H1 (cell line): ENCODE measurements at regions not wholly inside any gene's neighbourhood (a gene's known extent, or its start where the extent isn't known, plus 50 kb on each side); places are given as distances from the start of the nearest gene placed in this dataset.

ENCODE experiments used
- GTF2F1 ChIP-seq: IDR thresholded peaks from 2 replicates; pipeline ENCODE4 v1.6.1; 2012; ENCODE audit warnings: low read depth, low read length, improper control_type of control experiment, borderline replicate concordance
- HDAC6 ChIP-seq: IDR thresholded peaks from one replicate; pipeline ENCODE4 v1.7.1; 2012; ENCODE audit warnings: low read depth, mild to moderate bottlenecking, inconsistent platforms, low read length, moderate library complexity
- JUN ChIP-seq: IDR thresholded peaks from 2 replicates; pipeline ENCODE4 v1.6.1; 2011; ENCODE audit warnings: low read depth, mild to moderate bottlenecking, improper control_type of control experiment, low read length
- TAF7 ChIP-seq: optimal IDR thresholded peaks from 2 replicates; pipeline ENCODE3; 2011; ENCODE audit warnings: low read depth, mild to moderate bottlenecking, inconsistent platforms, low read length, moderate library complexity, borderline replicate concordance
- TEAD4 ChIP-seq: IDR thresholded peaks from 2 replicates; pipeline ENCODE4 v1.6.1; 2012; ENCODE audit warnings: low read depth, low read length, inconsistent platforms, mixed read lengths
- TF ChIP-seq, protein P1 (sequence below): fragments of 300-600 bp; sonication (generic); IDR thresholded peaks from 2 replicates; pipeline ENCODE4 v1.7.1; 2012; ENCODE audit warnings: low read length, moderate library complexity, mild to moderate bottlenecking, inconsistent platforms; ENCODE audit not compliant: insufficient replicate concordance

DNA sequence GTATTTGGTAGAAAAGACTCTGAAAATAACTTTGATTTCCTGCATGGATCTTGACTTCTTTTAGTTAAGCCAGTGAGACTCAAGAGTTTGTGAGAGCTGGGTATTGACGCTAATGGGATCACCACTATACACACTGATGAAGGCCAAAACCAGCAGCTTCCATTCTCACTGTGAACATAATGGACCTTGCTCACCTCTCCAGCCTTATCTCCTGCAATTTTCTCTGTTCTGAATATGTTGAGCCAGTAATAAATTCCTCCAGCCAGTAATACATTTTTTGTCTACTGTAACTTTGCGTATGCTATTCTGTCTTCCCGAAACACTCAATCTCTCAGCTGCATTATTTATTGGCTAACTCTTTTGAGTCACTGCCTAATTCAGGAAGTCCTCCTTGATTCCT is 111.6 kb upstream of the PPP2R5A start (continued):
- TF ChIP-seq, protein P1, sequence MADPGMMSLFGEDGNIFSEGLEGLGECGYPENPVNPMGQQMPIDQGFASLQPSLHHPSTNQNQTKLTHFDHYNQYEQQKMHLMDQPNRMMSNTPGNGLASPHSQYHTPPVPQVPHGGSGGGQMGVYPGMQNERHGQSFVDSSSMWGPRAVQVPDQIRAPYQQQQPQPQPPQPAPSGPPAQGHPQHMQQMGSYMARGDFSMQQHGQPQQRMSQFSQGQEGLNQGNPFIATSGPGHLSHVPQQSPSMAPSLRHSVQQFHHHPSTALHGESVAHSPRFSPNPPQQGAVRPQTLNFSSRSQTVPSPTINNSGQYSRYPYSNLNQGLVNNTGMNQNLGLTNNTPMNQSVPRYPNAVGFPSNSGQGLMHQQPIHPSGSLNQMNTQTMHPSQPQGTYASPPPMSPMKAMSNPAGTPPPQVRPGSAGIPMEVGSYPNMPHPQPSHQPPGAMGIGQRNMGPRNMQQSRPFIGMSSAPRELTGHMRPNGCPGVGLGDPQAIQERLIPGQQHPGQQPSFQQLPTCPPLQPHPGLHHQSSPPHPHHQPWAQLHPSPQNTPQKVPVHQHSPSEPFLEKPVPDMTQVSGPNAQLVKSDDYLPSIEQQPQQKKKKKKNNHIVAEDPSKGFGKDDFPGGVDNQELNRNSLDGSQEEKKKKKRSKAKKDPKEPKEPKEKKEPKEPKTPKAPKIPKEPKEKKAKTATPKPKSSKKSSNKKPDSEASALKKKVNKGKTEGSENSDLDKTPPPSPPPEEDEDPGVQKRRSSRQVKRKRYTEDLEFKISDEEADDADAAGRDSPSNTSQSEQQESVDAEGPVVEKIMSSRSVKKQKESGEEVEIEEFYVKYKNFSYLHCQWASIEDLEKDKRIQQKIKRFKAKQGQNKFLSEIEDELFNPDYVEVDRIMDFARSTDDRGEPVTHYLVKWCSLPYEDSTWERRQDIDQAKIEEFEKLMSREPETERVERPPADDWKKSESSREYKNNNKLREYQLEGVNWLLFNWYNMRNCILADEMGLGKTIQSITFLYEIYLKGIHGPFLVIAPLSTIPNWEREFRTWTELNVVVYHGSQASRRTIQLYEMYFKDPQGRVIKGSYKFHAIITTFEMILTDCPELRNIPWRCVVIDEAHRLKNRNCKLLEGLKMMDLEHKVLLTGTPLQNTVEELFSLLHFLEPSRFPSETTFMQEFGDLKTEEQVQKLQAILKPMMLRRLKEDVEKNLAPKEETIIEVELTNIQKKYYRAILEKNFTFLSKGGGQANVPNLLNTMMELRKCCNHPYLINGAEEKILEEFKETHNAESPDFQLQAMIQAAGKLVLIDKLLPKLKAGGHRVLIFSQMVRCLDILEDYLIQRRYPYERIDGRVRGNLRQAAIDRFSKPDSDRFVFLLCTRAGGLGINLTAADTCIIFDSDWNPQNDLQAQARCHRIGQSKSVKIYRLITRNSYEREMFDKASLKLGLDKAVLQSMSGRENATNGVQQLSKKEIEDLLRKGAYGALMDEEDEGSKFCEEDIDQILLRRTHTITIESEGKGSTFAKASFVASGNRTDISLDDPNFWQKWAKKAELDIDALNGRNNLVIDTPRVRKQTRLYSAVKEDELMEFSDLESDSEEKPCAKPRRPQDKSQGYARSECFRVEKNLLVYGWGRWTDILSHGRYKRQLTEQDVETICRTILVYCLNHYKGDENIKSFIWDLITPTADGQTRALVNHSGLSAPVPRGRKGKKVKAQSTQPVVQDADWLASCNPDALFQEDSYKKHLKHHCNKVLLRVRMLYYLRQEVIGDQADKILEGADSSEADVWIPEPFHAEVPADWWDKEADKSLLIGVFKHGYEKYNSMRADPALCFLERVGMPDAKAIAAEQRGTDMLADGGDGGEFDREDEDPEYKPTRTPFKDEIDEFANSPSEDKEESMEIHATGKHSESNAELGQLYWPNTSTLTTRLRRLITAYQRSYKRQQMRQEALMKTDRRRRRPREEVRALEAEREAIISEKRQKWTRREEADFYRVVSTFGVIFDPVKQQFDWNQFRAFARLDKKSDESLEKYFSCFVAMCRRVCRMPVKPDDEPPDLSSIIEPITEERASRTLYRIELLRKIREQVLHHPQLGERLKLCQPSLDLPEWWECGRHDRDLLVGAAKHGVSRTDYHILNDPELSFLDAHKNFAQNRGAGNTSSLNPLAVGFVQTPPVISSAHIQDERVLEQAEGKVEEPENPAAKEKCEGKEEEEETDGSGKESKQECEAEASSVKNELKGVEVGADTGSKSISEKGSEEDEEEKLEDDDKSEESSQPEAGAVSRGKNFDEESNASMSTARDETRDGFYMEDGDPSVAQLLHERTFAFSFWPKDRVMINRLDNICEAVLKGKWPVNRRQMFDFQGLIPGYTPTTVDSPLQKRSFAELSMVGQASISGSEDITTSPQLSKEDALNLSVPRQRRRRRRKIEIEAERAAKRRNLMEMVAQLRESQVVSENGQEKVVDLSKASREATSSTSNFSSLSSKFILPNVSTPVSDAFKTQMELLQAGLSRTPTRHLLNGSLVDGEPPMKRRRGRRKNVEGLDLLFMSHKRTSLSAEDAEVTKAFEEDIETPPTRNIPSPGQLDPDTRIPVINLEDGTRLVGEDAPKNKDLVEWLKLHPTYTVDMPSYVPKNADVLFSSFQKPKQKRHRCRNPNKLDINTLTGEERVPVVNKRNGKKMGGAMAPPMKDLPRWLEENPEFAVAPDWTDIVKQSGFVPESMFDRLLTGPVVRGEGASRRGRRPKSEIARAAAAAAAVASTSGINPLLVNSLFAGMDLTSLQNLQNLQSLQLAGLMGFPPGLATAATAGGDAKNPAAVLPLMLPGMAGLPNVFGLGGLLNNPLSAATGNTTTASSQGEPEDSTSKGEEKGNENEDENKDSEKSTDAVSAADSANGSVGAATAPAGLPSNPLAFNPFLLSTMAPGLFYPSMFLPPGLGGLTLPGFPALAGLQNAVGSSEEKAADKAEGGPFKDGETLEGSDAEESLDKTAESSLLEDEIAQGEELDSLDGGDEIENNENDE, result no peak
- TF ChIP-seq GTF2F1, result no peak
- no peak for TF ChIP-seq HDAC6
- TF ChIP-seq TAF7, result no peak
- no peak for TF ChIP-seq TEAD4
- TF ChIP-seq JUN, result no peak
